ENCODE measurements at regions not wholly inside any gene's neighbourhood (a gene's known extent, or its start where the extent isn't known, plus 50 kb on each side); places are given as distances from the start of the nearest gene placed in this dataset.

DNA sequence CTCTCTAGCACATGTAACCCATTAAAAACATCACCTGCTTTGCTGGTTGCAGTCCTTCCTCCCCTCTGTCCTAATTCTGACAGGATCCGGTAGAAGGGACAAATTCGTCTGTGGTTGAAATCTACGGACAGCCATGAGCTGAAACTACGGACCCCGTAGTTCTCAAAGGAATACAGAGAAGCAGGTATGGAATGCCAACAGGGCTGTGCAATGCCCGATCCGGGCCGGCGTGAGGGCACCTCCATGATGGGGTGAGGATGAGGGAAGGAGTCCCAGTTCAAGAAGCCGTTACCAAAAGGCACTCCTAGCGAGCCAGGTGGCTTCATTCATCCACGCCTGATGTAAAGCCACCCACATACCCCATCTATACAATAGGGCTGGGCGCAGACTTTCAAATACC, 160.0 kb upstream of the NSMCE3 start:
- TF ChIP-seq TAF1 (conservative IDR thresholded peaks at IDR 0.05) (no peak), JUND (IDR thresholded peaks at IDR 0.05) (no peak), HNF4A (conservative IDR thresholded peaks at IDR 0.05) (no peak), SP1 (IDR thresholded peaks at IDR 0.05) (no peak), YY1 (IDR thresholded peaks at IDR 0.05) (no peak), RAD21 (IDR thresholded peaks at IDR 0.05) (no peak), GABPA (IDR thresholded peaks at IDR 0.05 in 1 of 2, conservative IDR thresholded peaks at IDR 0.05 in 1 of 2) (no peak), FOXA2 (IDR thresholded peaks at IDR 0.05) (no peak)
- TF ChIP-seq, protein P1, sequence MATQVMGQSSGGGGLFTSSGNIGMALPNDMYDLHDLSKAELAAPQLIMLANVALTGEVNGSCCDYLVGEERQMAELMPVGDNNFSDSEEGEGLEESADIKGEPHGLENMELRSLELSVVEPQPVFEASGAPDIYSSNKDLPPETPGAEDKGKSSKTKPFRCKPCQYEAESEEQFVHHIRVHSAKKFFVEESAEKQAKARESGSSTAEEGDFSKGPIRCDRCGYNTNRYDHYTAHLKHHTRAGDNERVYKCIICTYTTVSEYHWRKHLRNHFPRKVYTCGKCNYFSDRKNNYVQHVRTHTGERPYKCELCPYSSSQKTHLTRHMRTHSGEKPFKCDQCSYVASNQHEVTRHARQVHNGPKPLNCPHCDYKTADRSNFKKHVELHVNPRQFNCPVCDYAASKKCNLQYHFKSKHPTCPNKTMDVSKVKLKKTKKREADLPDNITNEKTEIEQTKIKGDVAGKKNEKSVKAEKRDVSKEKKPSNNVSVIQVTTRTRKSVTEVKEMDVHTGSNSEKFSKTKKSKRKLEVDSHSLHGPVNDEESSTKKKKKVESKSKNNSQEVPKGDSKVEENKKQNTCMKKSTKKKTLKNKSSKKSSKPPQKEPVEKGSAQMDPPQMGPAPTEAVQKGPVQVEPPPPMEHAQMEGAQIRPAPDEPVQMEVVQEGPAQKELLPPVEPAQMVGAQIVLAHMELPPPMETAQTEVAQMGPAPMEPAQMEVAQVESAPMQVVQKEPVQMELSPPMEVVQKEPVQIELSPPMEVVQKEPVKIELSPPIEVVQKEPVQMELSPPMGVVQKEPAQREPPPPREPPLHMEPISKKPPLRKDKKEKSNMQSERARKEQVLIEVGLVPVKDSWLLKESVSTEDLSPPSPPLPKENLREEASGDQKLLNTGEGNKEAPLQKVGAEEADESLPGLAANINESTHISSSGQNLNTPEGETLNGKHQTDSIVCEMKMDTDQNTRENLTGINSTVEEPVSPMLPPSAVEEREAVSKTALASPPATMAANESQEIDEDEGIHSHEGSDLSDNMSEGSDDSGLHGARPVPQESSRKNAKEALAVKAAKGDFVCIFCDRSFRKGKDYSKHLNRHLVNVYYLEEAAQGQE (IDR thresholded peaks at IDR 0.05) = no peak
- TF ChIP-seq, protein P2, sequence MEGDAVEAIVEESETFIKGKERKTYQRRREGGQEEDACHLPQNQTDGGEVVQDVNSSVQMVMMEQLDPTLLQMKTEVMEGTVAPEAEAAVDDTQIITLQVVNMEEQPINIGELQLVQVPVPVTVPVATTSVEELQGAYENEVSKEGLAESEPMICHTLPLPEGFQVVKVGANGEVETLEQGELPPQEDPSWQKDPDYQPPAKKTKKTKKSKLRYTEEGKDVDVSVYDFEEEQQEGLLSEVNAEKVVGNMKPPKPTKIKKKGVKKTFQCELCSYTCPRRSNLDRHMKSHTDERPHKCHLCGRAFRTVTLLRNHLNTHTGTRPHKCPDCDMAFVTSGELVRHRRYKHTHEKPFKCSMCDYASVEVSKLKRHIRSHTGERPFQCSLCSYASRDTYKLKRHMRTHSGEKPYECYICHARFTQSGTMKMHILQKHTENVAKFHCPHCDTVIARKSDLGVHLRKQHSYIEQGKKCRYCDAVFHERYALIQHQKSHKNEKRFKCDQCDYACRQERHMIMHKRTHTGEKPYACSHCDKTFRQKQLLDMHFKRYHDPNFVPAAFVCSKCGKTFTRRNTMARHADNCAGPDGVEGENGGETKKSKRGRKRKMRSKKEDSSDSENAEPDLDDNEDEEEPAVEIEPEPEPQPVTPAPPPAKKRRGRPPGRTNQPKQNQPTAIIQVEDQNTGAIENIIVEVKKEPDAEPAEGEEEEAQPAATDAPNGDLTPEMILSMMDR (IDR thresholded peaks at IDR 0.05; ENCODE audit: low read depth, low read length, missing input control) = no peak
- TF ChIP-seq, protein P3, sequence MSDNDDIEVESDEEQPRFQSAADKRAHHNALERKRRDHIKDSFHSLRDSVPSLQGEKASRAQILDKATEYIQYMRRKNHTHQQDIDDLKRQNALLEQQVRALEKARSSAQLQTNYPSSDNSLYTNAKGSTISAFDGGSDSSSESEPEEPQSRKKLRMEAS (IDR thresholded peaks at IDR 0.05) = no peak
- TF ChIP-seq, protein P4, sequence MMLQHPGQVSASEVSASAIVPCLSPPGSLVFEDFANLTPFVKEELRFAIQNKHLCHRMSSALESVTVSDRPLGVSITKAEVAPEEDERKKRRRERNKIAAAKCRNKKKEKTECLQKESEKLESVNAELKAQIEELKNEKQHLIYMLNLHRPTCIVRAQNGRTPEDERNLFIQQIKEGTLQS (IDR thresholded peaks at IDR 0.05) = no peak

Measured in liver (tissue), 3 donors.